GM10266 (cell line): ENCODE measurements at regions not wholly inside any gene's neighbourhood (a gene's known extent, or its start where the extent isn't known, plus 50 kb on each side); places are given as distances from the start of the nearest gene placed in this dataset.

Experiments
- DNase-seq: peaks from one replicate; pipeline ENCODE4 v3.0.0; 2012; ENCODE audit errors: extremely low spot score
- CTCF ChIP-seq: IDR thresholded peaks from 2 replicates; pipeline ENCODE4 v1.5.1; 2012; ENCODE audit warnings: mild to moderate bottlenecking, low read depth; ENCODE audit not compliant: control insufficient read depth, insufficient read depth; ENCODE audit errors: missing control alignments

GRCh38 chr2:7196883-7197282, 279.7 kb downstream of the RNF144A start:
- DNase-seq, result no peak
- no peak for TF ChIP-seq CTCF

DNA sequence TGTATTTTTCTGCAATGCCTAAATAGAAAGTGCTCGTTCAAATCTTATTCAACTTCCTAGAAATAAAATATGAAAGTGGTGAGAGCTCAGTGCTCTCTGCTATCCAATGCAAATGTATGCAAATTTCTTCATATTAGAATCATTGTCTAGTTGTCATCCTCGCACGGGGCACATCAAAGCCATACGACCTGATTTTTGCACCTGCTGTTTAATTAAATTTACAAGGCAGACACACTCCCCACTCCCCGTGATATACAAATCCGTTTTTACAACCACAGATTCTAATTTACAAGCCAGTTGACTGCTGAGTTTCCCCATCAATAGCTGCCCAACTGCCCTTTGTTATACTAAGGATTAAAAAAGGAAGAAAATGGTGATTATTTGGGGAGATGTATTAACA, 284.6 kb downstream of the RNF144A start:
- TF ChIP-seq CTCF, result no peak
- DNase-seq, result no peak

GRCh38 chr2:7203056-7203467, 285.9 kb downstream of the RNF144A start:
- TF ChIP-seq CTCF, result peak; percentile 88
- peak; percentile 32 for DNase-seq

GRCh38 chr2:7205151-7205830, 288.1 kb downstream of the RNF144A start:
- DNase-seq, result no peak
- no peak for TF ChIP-seq CTCF

- TF ChIP-seq CTCF, result no peak
- no peak for DNase-seq
These were observed 289.0 kb downstream of the RNF144A start for GRCh38 chr2:7206111-7206810.

GRCh38 chr2:7207631-7208030, 290.4 kb downstream of the RNF144A start:
- TF ChIP-seq CTCF, result no peak
- no peak for DNase-seq
